Activated CD8-positive, alpha-beta T cell treated with anti-CD3 and anti-CD28 coated beads for 36 hours (primary cell): ENCODE measurements at regions not wholly inside any gene's neighbourhood (a gene's known extent, or its start where the extent isn't known, plus 50 kb on each side); places are given as distances from the start of the nearest gene placed in this dataset.

Experiments
- ATAC-seq: fragments of 200-7000 bp; cut with Tn5 transposase; one replicate; pipeline ENCODE4 v1.10.0; 2021; ENCODE audit warnings: mild to moderate bottlenecking, moderate library complexity
- CTCF ChIA-PET: fragments of 350-600 bp; sonication (Branson Sonifier 250); formaldehyde crosslinking; loops from one replicate; lab custom pipeline; 2021; ENCODE audit warnings: antibody characterized with exemption; lab: Charles Lee
- POLR2A ChIA-PET: fragments of 350-600 bp; sonication (Branson Sonifier 250); formaldehyde crosslinking; loops from one replicate; lab custom pipeline; 2021; ENCODE audit warnings: antibody characterized with exemption; lab: Charles Lee
- DNase-seq: peaks from one replicate; pipeline ENCODE4 v3.0.0-alpha.2; 2020
- H3K27ac Mint-ChIP-seq: one replicate; pipeline ENCODE4 v1.8.0; 2021; ENCODE audit warnings: mild to moderate bottlenecking, mixed read lengths
- H3K27me3 Mint-ChIP-seq: one replicate; pipeline ENCODE4 v1.8.0; 2021; ENCODE audit warnings: mixed read lengths
- H3K36me3 Mint-ChIP-seq: one replicate; pipeline ENCODE4 v1.8.0; 2021; ENCODE audit warnings: low read depth, mixed read lengths
- H3K4me1 Mint-ChIP-seq: one replicate; pipeline ENCODE4 v1.8.0; 2021; ENCODE audit warnings: low read depth, mixed read lengths
- H3K4me3 Mint-ChIP-seq: one replicate; pipeline ENCODE4 v1.8.0; 2021; ENCODE audit warnings: mild to moderate bottlenecking, moderate library complexity, mixed read lengths
- H3K9me3 Mint-ChIP-seq: one replicate; pipeline ENCODE4 v1.8.0; 2021; ENCODE audit warnings: mixed read lengths
- intact Hi-C: fragments of 100-400 bp; cut with micrococcal nuclease; formaldehyde crosslinking; loops from one replicate; pipeline ENCODE4 v1.10.0; 2022
- TF ChIP-seq, protein P1 (sequence below): fragments of 200-600 bp; IDR thresholded peaks from one replicate; pipeline ENCODE4 v1.8.0; 2022; ENCODE audit warnings: antibody characterized with exemption, mild to moderate bottlenecking

DNA sequence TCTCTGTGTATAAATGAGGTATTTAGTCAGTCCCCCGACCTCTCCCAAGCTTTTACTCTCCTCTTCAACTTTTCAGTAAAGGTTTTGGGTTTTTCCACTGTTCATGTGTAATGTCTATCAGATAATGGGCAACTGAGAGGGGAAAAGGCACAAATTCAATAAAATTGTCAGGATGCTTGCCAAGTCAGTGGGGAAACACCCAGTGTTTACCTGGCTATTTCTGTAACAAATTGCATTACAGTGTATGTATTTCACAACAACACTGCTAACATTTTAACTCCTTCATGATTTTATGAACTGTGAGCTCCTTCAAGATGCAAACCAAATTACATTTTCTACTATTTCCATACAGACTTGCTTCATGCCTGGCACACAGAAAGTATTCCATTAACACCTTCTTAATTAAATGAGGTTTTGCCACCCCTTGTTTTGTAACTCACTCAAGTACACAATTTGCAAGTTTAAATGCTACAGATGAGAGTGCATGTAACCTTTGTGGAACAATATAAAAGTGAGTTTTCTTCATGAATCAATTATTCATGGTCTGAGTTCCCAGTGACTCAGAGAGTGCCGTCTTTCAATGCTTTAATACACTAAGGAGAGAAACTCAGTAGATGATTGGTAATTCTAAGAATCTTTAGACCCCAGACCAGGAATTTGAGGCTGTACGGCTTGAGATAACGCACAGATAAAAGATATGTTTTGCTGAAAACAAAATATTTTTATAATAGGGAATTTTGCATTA, 149.8 kb upstream of the TLL1 start:
- no peak for ATAC-seq
- TF ChIP-seq, protein P1, sequence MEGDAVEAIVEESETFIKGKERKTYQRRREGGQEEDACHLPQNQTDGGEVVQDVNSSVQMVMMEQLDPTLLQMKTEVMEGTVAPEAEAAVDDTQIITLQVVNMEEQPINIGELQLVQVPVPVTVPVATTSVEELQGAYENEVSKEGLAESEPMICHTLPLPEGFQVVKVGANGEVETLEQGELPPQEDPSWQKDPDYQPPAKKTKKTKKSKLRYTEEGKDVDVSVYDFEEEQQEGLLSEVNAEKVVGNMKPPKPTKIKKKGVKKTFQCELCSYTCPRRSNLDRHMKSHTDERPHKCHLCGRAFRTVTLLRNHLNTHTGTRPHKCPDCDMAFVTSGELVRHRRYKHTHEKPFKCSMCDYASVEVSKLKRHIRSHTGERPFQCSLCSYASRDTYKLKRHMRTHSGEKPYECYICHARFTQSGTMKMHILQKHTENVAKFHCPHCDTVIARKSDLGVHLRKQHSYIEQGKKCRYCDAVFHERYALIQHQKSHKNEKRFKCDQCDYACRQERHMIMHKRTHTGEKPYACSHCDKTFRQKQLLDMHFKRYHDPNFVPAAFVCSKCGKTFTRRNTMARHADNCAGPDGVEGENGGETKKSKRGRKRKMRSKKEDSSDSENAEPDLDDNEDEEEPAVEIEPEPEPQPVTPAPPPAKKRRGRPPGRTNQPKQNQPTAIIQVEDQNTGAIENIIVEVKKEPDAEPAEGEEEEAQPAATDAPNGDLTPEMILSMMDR, result no peak
- intact Hi-C loops, result no loop called here
- ChIA-PET POLR2A (no interaction called here), CTCF (interaction anchor here (0.6 to 1.1 kb wide), 2 partner anchors 39 to 290 kb away, joined by 3 read pairs; no protein-coding TSS in a partner anchor)
- Mint-ChIP-seq H3K4me3 (no peak overlapping the region), H3K4me1 (no peaks in the 10 kb centered on the region), H3K36me3 (no peaks in the 10 kb centered on the region), H3K27ac (no peak overlapping the region), H3K9me3 (no peaks in the 10 kb centered on the region), H3K27me3 (no peaks in the 10 kb centered on the region)
- no peak for DNase-seq

DNA sequence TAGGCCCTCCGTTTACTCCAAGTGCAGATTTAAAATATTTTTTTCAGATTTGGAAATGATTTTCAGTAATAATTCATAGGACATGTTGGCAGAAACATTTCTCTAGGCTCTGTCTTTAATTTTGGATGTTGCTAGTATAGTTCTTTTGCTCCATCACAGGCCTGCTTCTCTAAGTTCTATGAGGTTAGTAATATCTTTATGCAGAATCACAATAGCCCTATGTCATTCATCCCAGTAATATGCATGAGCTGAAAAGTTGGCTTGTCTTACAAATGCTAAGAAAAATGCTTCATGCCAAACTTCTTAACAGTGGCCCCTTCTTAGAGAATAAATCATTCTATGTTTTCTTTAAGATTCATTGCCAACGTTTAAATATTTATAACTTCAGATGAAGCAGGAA, 148.3 kb upstream of the TLL1 start:
- no peaks in the 10 kb centered on the region for H3K27me3 Mint-ChIP-seq
- ATAC-seq (no peak), DNase-seq (no peak)
- no peaks in the 10 kb centered on the region for H3K36me3 Mint-ChIP-seq
- TF ChIP-seq, protein P1, result no peak
- ChIA-PET CTCF (no interaction called here), POLR2A (no interaction called here)
- no peak overlapping the region for H3K4me3 Mint-ChIP-seq
- H3K4me1 Mint-ChIP-seq, result no peaks in the 10 kb centered on the region
- intact Hi-C loops, result no loop called here
- H3K9me3 Mint-ChIP-seq, result no peaks in the 10 kb centered on the region
- no peak overlapping the region for H3K27ac Mint-ChIP-seq

DNA sequence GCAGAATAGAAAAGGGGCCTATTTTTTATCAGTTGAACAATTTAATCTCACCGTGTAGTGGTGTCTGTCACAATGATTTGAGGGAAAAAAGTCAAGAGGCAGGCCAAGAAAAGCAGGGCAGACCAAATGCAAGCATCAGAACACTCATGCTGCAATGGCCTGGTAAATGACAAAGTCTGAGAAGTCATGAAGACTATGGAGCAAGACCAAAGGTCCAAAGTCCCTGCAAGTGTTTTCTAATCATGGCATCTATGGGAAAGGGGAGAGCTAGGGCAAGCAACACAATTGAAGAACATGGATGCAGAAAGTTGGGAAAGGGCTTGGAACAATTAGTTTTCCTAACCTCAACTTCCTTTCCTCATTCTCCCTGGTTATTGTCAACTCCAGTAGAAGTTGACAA, 147.7 kb upstream of the TLL1 start:
- Mint-ChIP-seq H3K27me3 (no peaks in the 10 kb centered on the region), H3K4me3 (no peak overlapping the region), H3K9me3 (no peaks in the 10 kb centered on the region), H3K4me1 (no peaks in the 10 kb centered on the region), H3K27ac (no peak overlapping the region), H3K36me3 (no peaks in the 10 kb centered on the region)
- ChIA-PET CTCF (no interaction called here), POLR2A (no interaction called here)
- intact Hi-C loops, result no loop called here
- TF ChIP-seq, protein P1, result no peak
- DNase-seq, result no peak
- no peak for ATAC-seq

DNA sequence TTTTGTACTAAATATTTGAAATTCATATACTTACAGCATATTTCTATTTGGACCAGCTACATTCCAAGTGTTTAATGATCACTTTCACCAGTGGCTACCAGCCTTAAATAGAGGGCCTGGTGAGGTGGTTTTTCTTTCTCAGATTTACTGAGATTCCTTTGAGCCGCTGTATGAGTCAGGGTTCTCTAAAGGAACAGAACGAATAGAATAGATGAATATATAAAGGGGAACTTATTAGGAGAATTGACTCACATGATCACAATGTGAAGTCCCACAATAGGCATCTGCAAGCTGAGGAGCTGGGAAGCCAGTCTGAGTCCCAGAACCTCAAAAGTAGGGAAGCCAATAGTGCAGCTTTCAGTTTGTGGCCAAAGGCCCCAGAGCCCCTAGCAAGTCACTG, 146.2 kb upstream of the TLL1 start:
- no peak overlapping the region for H3K27ac Mint-ChIP-seq
- ChIA-PET POLR2A (no interaction called here), CTCF (no interaction called here)
- H3K4me1 Mint-ChIP-seq, result no peaks in the 10 kb centered on the region
- TF ChIP-seq, protein P1, result no peak
- H3K4me3 Mint-ChIP-seq, result no peak overlapping the region
- no peaks in the 10 kb centered on the region for H3K36me3 Mint-ChIP-seq
- H3K27me3 Mint-ChIP-seq, result no peaks in the 10 kb centered on the region
- intact Hi-C loops, result no loop called here
- DNase-seq, result no peak
- no peak for ATAC-seq
- H3K9me3 Mint-ChIP-seq, result no peaks in the 10 kb centered on the region

DNA sequence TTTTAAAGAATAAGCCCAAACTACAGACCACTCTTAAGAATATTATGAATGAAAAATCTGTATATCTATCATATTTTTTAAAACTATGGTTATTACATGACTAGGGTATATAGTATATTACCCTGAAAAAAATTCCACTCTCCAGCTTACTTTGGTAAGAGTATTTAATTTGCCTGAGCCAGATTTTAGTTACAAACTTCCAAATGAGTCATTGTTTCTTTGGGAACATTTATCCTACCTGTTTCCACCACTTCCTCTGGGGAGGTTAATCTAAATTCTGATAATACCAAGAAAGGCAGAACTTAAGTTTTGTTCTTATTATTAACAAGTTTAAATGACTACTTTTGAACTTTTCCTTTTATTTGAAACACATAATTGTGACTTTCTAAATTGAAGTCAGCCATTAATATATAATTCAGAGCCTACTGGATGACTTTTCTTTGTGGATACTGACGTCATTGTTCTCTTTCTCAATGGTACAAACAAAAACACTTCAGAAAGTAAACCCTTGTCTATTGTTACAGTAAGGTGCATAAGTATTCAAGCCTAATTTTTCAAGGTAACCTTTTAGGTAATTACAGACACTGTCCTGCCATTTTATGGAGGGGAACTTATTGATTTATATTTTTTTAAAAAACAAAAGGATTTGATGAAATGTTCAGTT, 135.6 kb upstream of the TLL1 start:
- intact Hi-C loops, result no loop called here
- Mint-ChIP-seq H3K4me3 (no peak overlapping the region), H3K4me1 (no peaks in the 10 kb centered on the region), H3K36me3 (no peaks in the 10 kb centered on the region), H3K27ac (no peak overlapping the region), H3K9me3 (no peaks in the 10 kb centered on the region), H3K27me3 (no peaks in the 10 kb centered on the region)
- TF ChIP-seq, protein P1, result no peak
- ChIA-PET POLR2A (no interaction called here), CTCF (no interaction called here)
- DNase-seq (no peak), ATAC-seq (no peak)
